B cell (primary cell): ENCODE measurements at regions not wholly inside any gene's neighbourhood (a gene's known extent, or its start where the extent isn't known, plus 50 kb on each side); places are given as distances from the start of the nearest gene placed in this dataset.

Experiments
- ATAC-seq: fragments of 200-7000 bp; cut with Tn5 transposase; one replicate; pipeline ENCODE4 v1.10.0; 2021; ENCODE audit warnings: low read depth, mild to moderate bottlenecking, moderate number of reproducible peaks, moderate library complexity
- CTCF ChIA-PET: fragments of 350-600 bp; sonication (Branson Sonifier 250); formaldehyde crosslinking; loops from one replicate; lab custom pipeline; 2021; ENCODE audit warnings: antibody characterized with exemption, inconsistent platforms; lab: Charles Lee
- POLR2A ChIA-PET: fragments of 350-600 bp; sonication (Branson Sonifier 250); formaldehyde crosslinking; loops from one replicate; lab custom pipeline; 2021; ENCODE audit warnings: antibody characterized with exemption; lab: Charles Lee
- DNase-seq: peaks from one replicate; pipeline ENCODE4 v3.0.0; 2013
- H2AFZ ChIP-seq: 2 replicates; pipeline ENCODE4 v1.6.1; 2012; ENCODE audit warnings: mild to moderate bottlenecking, low read depth, low read length; ENCODE audit not compliant: insufficient read depth, poor library complexity, severe bottlenecking
- H3K27ac ChIP-seq, 2 donors: 1 replicate in 1 of 2; 2 replicates in 1 of 2; pipeline ENCODE4 v1.5.1; 2012 to 2013; ENCODE audit warnings: low read length in 2 of 2, mild to moderate bottlenecking in 2 of 2, moderate library complexity in 1 of 2
- H3K27me3 ChIP-seq, 4 experiments: fragments of 200-600 bp in 1 of 4; sonication (generic) in 1 of 4; replicated peaks in 1 of 4; 1 replicate in 2 of 4; 2 replicates in 2 of 4; pipeline versions ENCODE4 v1.6.1 to v1.7.0; 2013 to 2016; ENCODE audit warnings: low read length in 3 of 4, mild to moderate bottlenecking in 2 of 4, mixed read lengths in 1 of 4, moderate library complexity in 1 of 4; ENCODE audit not compliant: insufficient read depth in 4 of 4, control insufficient read depth in 3 of 4; ENCODE audit errors: control extremely low read depth in 1 of 4
- H3K36me3 ChIP-seq, 2 experiments: replicated peaks in 1 of 2; 1 replicate in 1 of 2; 2 replicates in 1 of 2; pipeline versions ENCODE4 v1.6.1 to v1.7.1; 2013; ENCODE audit warnings: low read length in 1 of 2; ENCODE audit not compliant: insufficient read depth in 2 of 2, control insufficient read depth in 1 of 2; ENCODE audit errors: control extremely low read depth in 1 of 2, extremely low read depth in 1 of 2
- H3K4me1 ChIP-seq, 2 donors: fragments of 200-600 bp in 1 of 2; sonication (generic) in 1 of 2; 1 replicate in 1 of 2; 2 replicates in 1 of 2; pipeline versions ENCODE4 v1.5.1 to v1.6.1; 2013 to 2017; ENCODE audit warnings: low read length in 2 of 2; ENCODE audit not compliant: control insufficient read depth in 2 of 2, insufficient read depth in 2 of 2
- H3K4me2 ChIP-seq: replicated peaks from 2 replicates; pipeline ENCODE3; 2012; ENCODE audit warnings: mild to moderate bottlenecking, low read depth, low read length; ENCODE audit not compliant: poor library complexity, severe bottlenecking
- H3K4me3 ChIP-seq, 5 experiments: fragments of 200-600 bp in 1 of 5; sonication (generic) in 1 of 5; 1 replicate in 3 of 5; 2 replicates in 2 of 5; pipeline versions ENCODE4 v1.5.1 to v1.7.0; 2011 to 2016; ENCODE audit warnings: low read length in 4 of 5, mild to moderate bottlenecking in 4 of 5, low read depth in 2 of 5, control low read depth in 1 of 5, moderate library complexity in 1 of 5; ENCODE audit not compliant: insufficient read depth in 1 of 5; ENCODE audit errors: control extremely low read depth in 1 of 5, extremely low read depth in 1 of 5
- H3K79me2 ChIP-seq: fragments of 200-600 bp; sonication (generic); one replicate; pipeline ENCODE4 v1.6.0; 2016; ENCODE audit warnings: low read length; ENCODE audit not compliant: control insufficient read depth, insufficient read depth
- H3K9ac ChIP-seq: fragments of 200-600 bp; sonication (generic); 2 replicates; pipeline ENCODE4 v1.6.1; 2017; ENCODE audit warnings: mild to moderate bottlenecking, low read length, moderate library complexity
- H3K9me3 ChIP-seq, 3 donors: one replicate each; pipeline versions ENCODE4 v1.6.1 to v1.7.1; 2013; ENCODE audit warnings: low read length in 2 of 3; ENCODE audit not compliant: control insufficient read depth in 2 of 3, insufficient read depth in 1 of 3; ENCODE audit errors: control extremely low read depth in 1 of 3
- H4K20me1 ChIP-seq: 2 replicates; pipeline ENCODE4 v1.6.0; 2012; ENCODE audit warnings: mild to moderate bottlenecking, low read length; ENCODE audit not compliant: insufficient read depth, control insufficient read depth, poor library complexity, severe bottlenecking
- H3K27ac Mint-ChIP-seq: one replicate; pipeline ENCODE4 v1.8.0; 2021; ENCODE audit warnings: mixed read lengths
- H3K27me3 Mint-ChIP-seq: one replicate; pipeline ENCODE4 v1.8.0; 2021; ENCODE audit warnings: mixed read lengths
- H3K4me1 Mint-ChIP-seq: one replicate; pipeline ENCODE4 v1.8.0; 2021; ENCODE audit warnings: mixed read lengths
- H3K4me3 Mint-ChIP-seq: one replicate; pipeline ENCODE4 v1.8.0; 2021; ENCODE audit warnings: mixed read lengths
- H3K9me3 Mint-ChIP-seq: one replicate; pipeline ENCODE4 v1.8.0; 2022; ENCODE audit warnings: mixed read lengths; ENCODE audit not compliant: insufficient read depth
- CTCF ChIP-seq: fragments of 200-600 bp; IDR thresholded peaks from one replicate; pipeline ENCODE4 v1.8.0; 2022; ENCODE audit warnings: antibody characterized with exemption, mild to moderate bottlenecking
- EZH2 ChIP-seq: IDR thresholded peaks from 2 replicates; pipeline ENCODE4 v1.6.1; 2012; ENCODE audit warnings: borderline replicate concordance, low read depth, mild to moderate bottlenecking, moderate library complexity, low read length; ENCODE audit not compliant: insufficient read depth, poor library complexity, severe bottlenecking
- WGBS: methylation state at CpG from one replicate; pipeline ENCODE4 v1.1.5; 2013; ENCODE audit warnings: missing lambda C conversion rate; ENCODE audit not compliant: insufficient coverage; 5-methylcytosine and 5-hydroxymethylcytosine counted together
- intact Hi-C: fragments of 100-400 bp; cut with micrococcal nuclease; formaldehyde crosslinking; loops from one replicate; pipeline ENCODE4 v1.10.0; 2022

- Histone ChIP-seq H3K4me1 (no peaks in the 10 kb centered on the region), H3K4me2 (no peak overlapping the region), H3K36me3 (no peaks in the 10 kb centered on the region), H3K4me3 (no peak overlapping the region), H3K27me3 (no peaks in the 10 kb centered on the region), H2AFZ (no peak overlapping the region), H3K9ac (no peak overlapping the region), H3K27ac (no peak overlapping the region), H4K20me1 (no peaks in the 10 kb centered on the region), H3K9me3 (no peaks in the 10 kb centered on the region), H3K79me2 (no peaks in the 10 kb centered on the region)
- intact Hi-C loops, result no loop called here
- Mint-ChIP-seq H3K27me3 (no peaks in the 10 kb centered on the region), H3K4me3 (no peak overlapping the region), H3K9me3 (no peaks in the 10 kb centered on the region), H3K4me1 (no peaks in the 10 kb centered on the region), H3K27ac (no peak overlapping the region)
- ATAC-seq (no peak), DNase-seq (no peak)
- CTCF ChIA-PET, result no interaction called here
- 94% methylated on average over 1 of the region's 2 CpGs for WGBS
- TF ChIP-seq CTCF (no peak), EZH2 (no peak)
- POLR2A ChIA-PET, result no interaction called here
These were observed 769.0 kb upstream of the NR2F2 start for GRCh38 chr15:95561463-95561862.

GRCh38 chr15:95563634-95564033 lies 766.9 kb upstream of the NR2F2 start:
- 94% methylated on average over 5 of the region's 5 CpGs for WGBS
- H3K9ac ChIP-seq, result no peak overlapping the region
- Mint-ChIP-seq H3K27ac (no peak overlapping the region), H3K9me3 (no peaks in the 10 kb centered on the region), H3K27me3 (no peaks in the 10 kb centered on the region), H3K4me1 (no peaks in the 10 kb centered on the region), H3K4me3 (no peak overlapping the region)
- ChIA-PET POLR2A (no interaction called here), CTCF (no interaction called here)
- no peaks in the 10 kb centered on the region for H4K20me1 ChIP-seq
- no peaks in the 10 kb centered on the region for H3K79me2 ChIP-seq
- no peaks in the 10 kb centered on the region for H3K27me3 ChIP-seq
- no peak for TF ChIP-seq EZH2
- no peak for TF ChIP-seq CTCF
- no peak overlapping the region for H2AFZ ChIP-seq
- ATAC-seq, result no peak
- intact Hi-C loops, result no loop called here
- H3K27ac ChIP-seq, result no peak overlapping the region
- no peaks in the 10 kb centered on the region for H3K36me3 ChIP-seq
- no peaks in the 10 kb centered on the region for H3K4me1 ChIP-seq
- H3K9me3 ChIP-seq, result no peaks in the 10 kb centered on the region
- H3K4me2 ChIP-seq, result no peak overlapping the region
- DNase-seq, result no peak
- no peak overlapping the region for H3K4me3 ChIP-seq
